Panc1 (cell line): ENCODE measurements at regions not wholly inside any gene's neighbourhood (a gene's known extent, or its start where the extent isn't known, plus 50 kb on each side); places are given as distances from the start of the nearest gene placed in this dataset.
"Not testable (repeated sequence)": the region's sequence is repeated elsewhere in the genome, so short reads cannot be mapped to it uniquely, and the experiment has no call there.

ENCODE experiments used
- CTCF ChIP-seq: fragments of 450-650 bp; IDR thresholded peaks from 2 replicates; pipeline ENCODE4 v1.5.1; 2017; ENCODE audit warnings: mild to moderate bottlenecking
- POLR2AphosphoS5 ChIP-seq: IDR thresholded peaks from 2 replicates; pipeline ENCODE4 v1.6.1; 2012; ENCODE audit warnings: mild to moderate bottlenecking, low read depth, low read length, moderate library complexity
- REST ChIP-seq, 2 experiments: IDR thresholded peaks; 2 replicates each; pipeline ENCODE4 v1.6.1; 2011 to 2012; ENCODE audit warnings: low read depth in 2 of 2, control low read depth in 1 of 2, low read length in 1 of 2, mild to moderate bottlenecking in 1 of 2, moderate library complexity in 1 of 2; ENCODE audit not compliant: insufficient read depth in 1 of 2
- TCF7L2 ChIP-seq: IDR thresholded peaks from 2 replicates; pipeline ENCODE4 v1.6.1; 2011; ENCODE audit warnings: mild to moderate bottlenecking, low read depth, low read length, inconsistent platforms

- not testable (repeated sequence) for TF ChIP-seq CTCF; POLR2AphosphoS5; TCF7L2; REST (IDR thresholded peaks at IDR 0.05; ENCODE audit: insufficient read depth in 1 of 2, low read depth in 2 of 2, low read length in 1 of 2)
Observed at GRCh38 chr2:210950434-210951060, 394.1 kb downstream of the CPS1 start.
